Erythroblast (primary cell): ENCODE measurements at regions not wholly inside any gene's neighbourhood (a gene's known extent, or its start where the extent isn't known, plus 50 kb on each side); places are given as distances from the start of the nearest gene placed in this dataset.

Source experiments
- GATA1 ChIP-seq: IDR thresholded peaks from 2 replicates; pipeline ENCODE4 v1.6.1; 2011; ENCODE audit warnings: low read depth, mild to moderate bottlenecking, control low read depth, low read length, moderate library complexity
- POLR2A ChIP-seq: IDR thresholded peaks from 2 replicates; pipeline ENCODE4 v1.6.1; 2011; ENCODE audit warnings: mild to moderate bottlenecking, low read length

GRCh38 chr2:15685143-15685542 is 93.5 kb downstream of the DDX1 start:
- TF ChIP-seq POLR2A (no peak), GATA1 (no peak)
